ENCODE measurements at regions not wholly inside any gene's neighbourhood (a gene's known extent, or its start where the extent isn't known, plus 50 kb on each side); places are given as distances from the start of the nearest gene placed in this dataset.
"Not testable (repeated sequence)": the region's sequence is repeated elsewhere in the genome, so short reads cannot be mapped to it uniquely, and the experiment has no call there.

DNA sequence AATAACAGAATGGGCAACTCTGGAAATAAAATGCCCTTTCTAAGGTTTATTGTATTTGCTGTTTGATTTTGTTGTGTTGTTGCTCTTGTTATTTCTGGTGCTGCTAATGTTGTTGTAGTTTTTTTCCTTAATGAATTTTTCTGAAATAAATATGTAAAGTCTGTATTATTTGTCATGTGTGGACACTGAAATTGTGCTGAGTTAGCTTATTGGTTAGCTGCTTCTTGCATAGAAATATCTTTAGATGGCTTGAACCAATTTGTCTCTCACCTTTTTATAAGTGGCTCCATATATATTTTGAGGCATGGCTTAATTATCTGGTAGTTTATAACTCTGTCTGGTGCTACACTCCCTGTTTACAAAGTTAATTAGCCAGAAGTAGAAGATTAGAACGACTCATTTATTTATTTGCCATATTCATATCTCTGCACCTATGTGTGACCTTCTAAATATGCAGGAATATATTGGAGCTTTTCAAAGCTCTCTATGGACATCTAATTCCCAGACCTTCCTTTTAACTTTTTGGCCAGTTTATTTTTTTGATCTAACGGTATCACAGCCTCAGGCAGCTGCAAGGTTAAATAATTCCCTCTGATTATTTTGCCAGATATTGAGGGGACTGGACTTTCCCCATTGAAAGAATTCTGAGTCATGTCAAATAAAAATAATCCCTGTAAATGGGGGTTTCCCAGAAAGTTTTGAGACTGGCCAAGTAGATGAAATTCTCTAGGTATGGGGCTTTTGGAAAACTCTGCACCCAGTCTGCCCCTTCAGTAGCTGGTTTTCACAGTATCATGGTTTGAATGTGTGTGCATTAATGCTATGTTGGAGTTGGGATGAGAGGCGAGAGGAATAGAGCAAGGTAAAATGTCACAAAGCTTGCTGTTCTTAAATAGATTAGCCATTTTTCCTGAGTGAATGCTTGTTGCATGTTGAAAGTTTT lies 1331.7 kb upstream of the MIR17HG start:
- 56% methylated on average over 3 of the region's 3 CpGs for WGBS
- Histone ChIP-seq H3K4me1 (ENCODE audit: insufficient read depth) (no peaks in the 10 kb centered on the region), H3K36me3 (ENCODE audit: insufficient read depth) (no peaks in the 10 kb centered on the region), H3K4me3 (ENCODE audit: low read depth, low read length) (no peak overlapping the region), H3K27ac (ENCODE audit: low read depth) (no peak overlapping the region)
- no peak for DNase-seq (ENCODE audit: extremely low spot score)

DNA sequence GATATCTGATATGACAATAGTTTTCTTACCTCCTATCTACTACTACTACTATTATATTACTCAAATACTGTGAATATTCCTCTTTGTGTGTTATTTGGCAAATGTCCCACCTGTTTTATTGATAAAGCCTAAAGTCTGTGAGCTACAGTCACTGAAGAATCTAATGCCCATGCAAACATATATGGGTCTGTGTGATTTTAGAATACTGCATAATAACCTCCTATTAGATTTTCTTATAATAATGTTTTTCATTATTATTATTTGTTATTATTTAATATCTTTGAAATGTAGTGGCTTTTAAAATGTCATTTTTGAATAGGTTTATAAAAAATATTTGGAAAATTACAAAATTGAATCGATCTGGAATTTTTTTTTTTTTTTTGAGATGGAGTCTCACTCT lies 1330.8 kb upstream of the MIR17HG start:
- no peak for DNase-seq (ENCODE audit: extremely low spot score)
- Histone ChIP-seq H3K4me3 (ENCODE audit: low read depth, low read length) (no peak overlapping the region), H3K27ac (ENCODE audit: low read depth) (no peak overlapping the region), H3K36me3 (ENCODE audit: insufficient read depth) (no peaks in the 10 kb centered on the region), H3K4me1 (ENCODE audit: insufficient read depth) (no peaks in the 10 kb centered on the region)
- WGBS: 90% methylated on average over 1 of the region's 1 CpG

DNA sequence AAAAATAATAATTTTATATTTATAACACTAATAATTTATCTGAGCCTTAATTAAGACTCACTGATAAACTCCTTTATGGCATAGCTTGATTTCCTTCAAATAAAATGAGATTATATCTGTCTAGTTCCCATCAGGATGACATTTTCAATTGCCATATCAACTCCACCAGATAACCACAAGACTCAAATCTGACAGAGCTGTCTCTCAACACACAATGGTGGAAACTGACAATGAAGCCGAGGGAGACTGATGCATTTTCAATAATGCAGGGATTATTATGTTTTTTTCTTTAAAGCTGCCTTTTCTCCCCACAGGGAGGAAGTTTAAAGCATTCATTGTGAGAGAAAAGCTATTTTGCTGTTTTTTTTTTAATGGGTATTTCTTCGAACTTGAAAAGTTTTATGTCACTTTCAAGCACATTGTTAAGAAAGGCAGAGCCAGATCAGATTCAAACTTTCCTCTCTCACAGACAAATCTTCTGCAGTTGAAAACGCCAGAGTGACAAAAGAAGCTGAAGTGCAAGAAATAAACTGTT lies 1326.9 kb upstream of the MIR17HG start:
- no peak for DNase-seq (ENCODE audit: extremely low spot score)
- H3K36me3 ChIP-seq (ENCODE audit: insufficient read depth): no peaks in the 10 kb centered on the region
- no peak overlapping the region for H3K27ac ChIP-seq (ENCODE audit: low read depth)
- H3K4me3 ChIP-seq (ENCODE audit: low read depth, low read length): no peak overlapping the region
- H3K4me1 ChIP-seq (ENCODE audit: insufficient read depth): no peaks in the 10 kb centered on the region
- WGBS: 44% methylated on average over 3 of the region's 3 CpGs

DNA sequence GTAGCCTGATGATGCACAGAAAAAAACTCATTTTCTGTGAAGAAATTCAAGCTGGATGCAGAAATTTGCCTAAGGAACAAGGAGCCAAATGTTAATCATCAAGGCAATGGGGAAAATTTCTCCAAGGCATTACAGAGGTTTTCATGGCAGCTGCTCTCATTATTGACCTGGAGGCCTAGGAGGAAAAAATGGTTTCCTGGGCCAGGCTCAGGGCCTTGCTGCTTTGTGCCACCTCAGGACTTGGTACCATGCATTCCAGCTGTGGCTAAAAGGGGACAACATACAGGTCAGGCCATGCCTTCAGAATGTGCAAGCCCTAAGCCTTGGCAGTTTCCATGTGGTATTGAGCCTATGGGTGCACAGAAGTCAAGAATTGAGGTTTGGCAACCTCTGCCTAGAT lies 1320.1 kb upstream of the MIR17HG start:
- no peak overlapping the region for H3K27ac ChIP-seq (ENCODE audit: low read depth)
- no peaks in the 10 kb centered on the region for H3K36me3 ChIP-seq (ENCODE audit: insufficient read depth)
- no peak for DNase-seq (ENCODE audit: extremely low spot score)
- no peak overlapping the region for H3K4me3 ChIP-seq (ENCODE audit: low read depth, low read length)
- no peaks in the 10 kb centered on the region for H3K4me1 ChIP-seq (ENCODE audit: insufficient read depth)

DNA sequence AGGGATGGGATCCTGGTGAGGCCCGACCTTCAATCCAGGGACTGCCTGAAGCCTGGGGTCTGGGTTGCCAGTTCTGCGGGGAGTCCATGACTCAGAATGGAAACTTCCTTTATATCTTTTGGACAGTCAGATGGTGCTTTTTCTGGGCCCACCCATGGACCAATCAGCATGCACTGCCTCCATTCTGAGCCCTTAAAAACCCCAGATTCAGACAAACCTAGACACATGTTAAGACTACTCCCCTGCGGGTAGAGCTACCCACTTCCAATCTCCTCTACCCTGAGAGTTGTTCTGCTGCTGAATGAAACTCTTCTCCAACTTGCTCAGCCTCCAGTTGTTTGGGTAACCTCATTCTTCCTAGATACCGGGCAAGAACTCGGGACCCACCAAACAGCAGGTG lies 1315.2 kb upstream of the MIR17HG start:
- no peak overlapping the region for H3K4me3 ChIP-seq (ENCODE audit: low read depth, low read length)
- H3K4me1 ChIP-seq (ENCODE audit: insufficient read depth): no peaks in the 10 kb centered on the region
- 91% methylated on average over 5 of the region's 5 CpGs for WGBS
- no peak overlapping the region for H3K27ac ChIP-seq (ENCODE audit: low read depth)
- DNase-seq (ENCODE audit: extremely low spot score): no peak
- H3K36me3 ChIP-seq (ENCODE audit: insufficient read depth): no peaks in the 10 kb centered on the region

DNA sequence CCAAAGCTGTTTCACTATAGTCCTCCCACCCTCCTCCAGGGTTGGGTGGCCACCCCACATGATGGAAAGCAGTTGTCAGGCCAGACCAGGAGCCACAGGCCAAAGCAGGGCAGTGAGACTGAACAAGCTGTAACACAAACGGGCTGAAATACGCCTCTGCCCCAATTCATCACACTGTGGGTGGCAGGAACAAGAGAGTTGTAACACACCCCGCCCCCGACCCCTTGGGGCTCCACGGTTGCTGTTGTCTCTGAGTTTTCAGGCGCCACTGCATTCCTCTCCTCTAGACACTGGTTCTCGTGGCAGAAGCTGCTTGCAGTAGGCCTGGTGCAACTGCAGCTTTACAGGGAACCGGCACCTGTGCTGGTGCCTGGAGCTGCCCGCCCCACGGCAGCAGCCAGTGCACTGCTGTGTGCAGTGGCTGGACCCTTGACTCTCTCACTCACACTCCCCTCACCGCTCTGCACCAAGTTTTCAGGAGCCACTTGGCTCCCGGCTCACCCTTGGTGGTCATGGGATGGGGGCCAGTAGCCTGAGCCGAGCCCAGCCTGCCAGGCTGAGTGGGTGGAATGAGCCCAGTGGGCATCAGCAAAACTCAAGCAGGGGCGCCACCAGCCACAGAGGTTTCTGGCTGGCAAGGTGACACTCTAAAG lies 1314.5 kb upstream of the MIR17HG start:
- H3K36me3 ChIP-seq (ENCODE audit: insufficient read depth): no peaks in the 10 kb centered on the region

DNA sequence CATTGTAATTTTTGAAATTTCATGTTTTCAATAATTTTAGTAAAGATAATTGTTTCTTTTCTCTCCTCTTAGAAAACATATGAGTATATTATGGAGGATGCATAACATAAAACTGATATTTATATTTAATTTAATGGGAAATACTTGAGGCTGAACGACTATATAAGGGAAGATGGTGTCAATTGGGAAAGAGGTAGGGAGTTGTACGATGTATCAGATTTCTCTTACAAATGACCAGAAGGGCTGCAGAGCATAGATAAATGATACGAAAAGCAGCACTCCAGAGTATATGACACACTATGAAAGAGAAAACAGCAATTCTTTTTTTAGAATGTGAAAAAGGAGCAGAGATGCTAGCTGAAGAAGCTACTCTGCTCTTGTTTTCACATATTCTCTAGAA lies 1308.0 kb upstream of the MIR17HG start:
- no peaks in the 10 kb centered on the region for H3K4me1 ChIP-seq (ENCODE audit: insufficient read depth)

More for the DNA sequence above, 1314.5 kb upstream of the MIR17HG start:
- H3K27ac ChIP-seq (ENCODE audit: low read depth): no peak overlapping the region
- DNase-seq (ENCODE audit: extremely low spot score): no peak
- H3K4me3 ChIP-seq (ENCODE audit: low read depth, low read length): no peak overlapping the region
- whole genome bisulfite sequencing: 89% methylated on average over 14 of the region's 14 CpGs
- H3K4me1 ChIP-seq (ENCODE audit: insufficient read depth): no peaks in the 10 kb centered on the region

DNA sequence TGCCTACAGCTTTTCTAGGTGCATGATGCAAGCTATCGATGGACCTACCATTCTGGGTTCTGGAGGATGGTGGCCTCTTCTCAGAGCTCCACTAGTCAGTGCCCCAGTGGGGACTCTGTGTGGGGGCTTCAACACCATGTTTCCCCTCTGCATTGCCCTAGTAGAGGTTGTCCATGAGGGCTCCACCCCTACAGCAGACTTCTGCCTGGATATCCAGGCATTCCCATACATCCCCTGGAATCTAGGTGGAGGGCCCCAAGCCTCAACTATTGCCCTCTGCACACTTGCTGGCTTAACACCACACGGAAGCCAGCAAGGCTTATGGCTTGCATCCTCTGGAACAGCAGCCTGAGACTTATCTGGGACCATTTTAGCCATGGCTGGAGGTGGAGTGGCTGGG lies 1299.9 kb upstream of the MIR17HG start:
- no peaks in the 10 kb centered on the region for H3K4me1 ChIP-seq (ENCODE audit: insufficient read depth)
- H3K4me3 ChIP-seq (ENCODE audit: low read depth, low read length): no peak overlapping the region
- no peak overlapping the region for H3K27ac ChIP-seq (ENCODE audit: low read depth)
- 90% methylated on average over 2 of the region's 2 CpGs for WGBS
- no peak for DNase-seq (ENCODE audit: extremely low spot score)
- no peaks in the 10 kb centered on the region for H3K36me3 ChIP-seq (ENCODE audit: insufficient read depth)

More for the DNA sequence above, 1308.0 kb upstream of the MIR17HG start:
- no peak overlapping the region for H3K27ac ChIP-seq (ENCODE audit: low read depth)
- WGBS: 81% methylated on average over 3 of the region's 3 CpGs
- no peak overlapping the region for H3K4me3 ChIP-seq (ENCODE audit: low read depth, low read length)
- no peaks in the 10 kb centered on the region for H3K36me3 ChIP-seq (ENCODE audit: insufficient read depth)
- no peak for DNase-seq (ENCODE audit: extremely low spot score)

DNA sequence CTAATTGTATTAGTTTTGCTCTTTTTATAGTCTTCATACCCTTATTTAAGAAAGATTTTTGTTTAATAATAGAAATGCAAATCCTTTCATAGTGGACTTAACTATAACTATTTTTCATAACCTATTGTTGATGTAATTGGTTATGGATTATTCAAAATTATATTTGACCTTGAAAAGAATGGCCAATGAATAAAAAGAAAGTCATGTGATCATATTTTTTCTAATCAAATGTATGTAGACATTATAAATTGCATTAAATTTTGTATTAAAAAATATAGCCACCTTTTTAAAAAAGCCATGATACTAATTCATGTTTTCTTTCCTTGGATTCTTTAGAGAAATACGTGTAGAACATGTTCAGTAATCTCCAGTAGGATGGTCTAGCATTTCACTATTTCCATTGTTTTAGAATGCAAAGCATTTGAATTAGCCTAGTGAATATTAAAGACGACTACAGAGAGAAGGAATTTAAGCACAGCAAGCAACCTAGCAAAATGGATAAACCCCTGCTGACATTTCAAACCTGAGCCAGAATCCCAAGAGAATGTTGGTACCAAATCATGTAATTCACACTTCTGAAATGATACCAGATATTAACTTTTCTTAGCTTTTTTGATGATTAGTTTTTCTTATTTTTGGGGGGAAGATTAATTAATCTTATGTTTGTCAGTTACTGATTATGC lies 1297.4 kb upstream of the MIR17HG start:
- Histone ChIP-seq H3K4me1 (ENCODE audit: insufficient read depth) (no peaks in the 10 kb centered on the region), H3K36me3 (ENCODE audit: insufficient read depth) (no peaks in the 10 kb centered on the region), H3K27ac (ENCODE audit: low read depth) (no peak overlapping the region), H3K4me3 (ENCODE audit: low read depth, low read length) (no peak overlapping the region)
- WGBS: 46% methylated on average over 2 of the region's 2 CpGs
- no peak for DNase-seq (ENCODE audit: extremely low spot score)

DNA sequence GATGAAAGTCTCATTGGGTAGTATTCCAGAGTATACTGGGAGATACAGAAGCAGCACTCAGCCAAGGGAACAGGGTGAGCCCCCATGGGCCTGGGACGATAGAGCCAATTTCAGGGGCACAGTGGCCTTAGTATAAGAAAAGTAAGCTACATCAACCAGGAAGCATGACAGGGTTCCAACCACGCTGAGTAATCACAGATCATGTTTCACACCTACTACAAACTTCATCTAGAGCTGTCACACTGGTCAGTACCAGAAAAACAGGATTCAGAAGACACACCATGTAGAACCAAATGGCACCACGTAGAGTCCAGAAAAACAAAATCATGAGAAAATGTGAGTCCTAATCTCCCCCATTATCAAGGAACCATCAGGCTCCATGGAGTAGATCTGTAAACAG lies 1292.4 kb upstream of the MIR17HG start:
- 47% methylated on average over 3 of the region's 3 CpGs for WGBS
- Histone ChIP-seq H3K4me3 (ENCODE audit: low read depth, low read length) (no peak overlapping the region), H3K27ac (ENCODE audit: low read depth) (no peak overlapping the region), H3K4me1 (ENCODE audit: insufficient read depth) (no peaks in the 10 kb centered on the region), H3K36me3 (ENCODE audit: insufficient read depth) (no peaks in the 10 kb centered on the region)
- DNase-seq (ENCODE audit: extremely low spot score): no peak

DNA sequence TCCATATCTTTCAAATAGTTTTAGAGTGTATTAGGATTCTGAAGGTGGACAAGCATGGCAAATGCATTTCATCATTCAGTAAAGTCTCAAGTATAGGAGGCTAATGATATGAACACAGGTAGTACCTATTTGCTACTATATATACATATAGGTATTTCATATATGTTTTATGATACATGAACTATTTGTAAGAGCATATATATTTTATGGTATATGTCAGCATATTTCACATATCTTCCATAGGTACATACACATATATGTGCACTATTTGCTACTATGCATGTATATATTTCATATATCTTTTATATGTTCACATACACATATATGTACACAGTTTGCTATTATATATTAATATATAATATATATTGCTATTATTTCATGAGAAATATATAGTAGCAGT lies 1291.7 kb upstream of the MIR17HG start:
- no peak for DNase-seq (ENCODE audit: extremely low spot score)
- no peaks in the 10 kb centered on the region for H3K36me3 ChIP-seq (ENCODE audit: insufficient read depth)
- no peaks in the 10 kb centered on the region for H3K4me1 ChIP-seq (ENCODE audit: insufficient read depth)

DNA sequence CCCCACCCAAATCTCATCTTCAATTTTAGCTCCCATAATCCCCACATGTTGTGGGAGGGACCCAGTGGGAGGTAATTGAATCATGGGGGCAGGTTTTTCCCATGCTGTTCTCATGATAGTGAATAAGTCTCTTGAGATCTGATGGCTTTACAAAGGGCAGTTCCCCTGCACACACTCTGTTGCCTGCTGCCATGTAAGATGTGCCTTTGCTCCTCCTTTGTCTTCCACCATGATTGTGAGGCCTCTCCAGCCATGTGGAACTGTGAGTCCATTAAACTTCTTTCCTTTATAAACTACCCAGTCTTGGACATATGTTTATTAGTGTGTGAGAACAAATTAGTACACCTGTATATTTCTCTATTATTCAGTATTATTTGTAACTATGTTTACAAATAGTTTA lies 1283.3 kb upstream of the MIR17HG start:
- not testable (repeated sequence) for H3K36me3 ChIP-seq (ENCODE audit: insufficient read depth); H3K27ac ChIP-seq (ENCODE audit: low read depth); DNase-seq (ENCODE audit: extremely low spot score); H3K4me1 ChIP-seq (ENCODE audit: insufficient read depth); H3K4me3 ChIP-seq (ENCODE audit: low read depth, low read length)

More for the DNA sequence above, 1291.7 kb upstream of the MIR17HG start:
- Histone ChIP-seq H3K4me3 (ENCODE audit: low read depth, low read length) (no peak overlapping the region), H3K27ac (ENCODE audit: low read depth) (no peak overlapping the region)

DNA sequence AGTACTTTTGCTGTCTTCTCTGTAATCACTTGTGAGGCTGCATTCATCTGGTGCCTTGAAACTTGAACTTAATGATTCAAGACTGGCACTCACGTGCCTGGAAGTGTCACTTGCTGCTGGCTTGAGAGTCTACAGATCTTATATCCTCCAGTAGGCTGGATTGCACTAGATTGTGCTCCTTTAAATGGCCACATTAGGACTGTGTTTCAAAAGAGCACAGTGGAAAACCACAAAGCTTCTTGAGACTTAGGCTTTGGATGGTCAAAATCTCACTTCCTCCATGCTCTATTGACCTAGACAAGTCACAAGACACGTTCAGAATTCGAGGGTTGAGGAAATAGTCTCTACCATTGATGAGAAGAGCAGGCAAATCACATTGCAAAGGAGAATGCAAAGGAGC lies 1278.8 kb upstream of the MIR17HG start:
- H3K4me3 ChIP-seq (ENCODE audit: low read depth, low read length): no peak overlapping the region
- H3K36me3 ChIP-seq (ENCODE audit: insufficient read depth): no peaks in the 10 kb centered on the region
- H3K4me1 ChIP-seq (ENCODE audit: insufficient read depth): no peaks in the 10 kb centered on the region
- no peak for DNase-seq (ENCODE audit: extremely low spot score)
- 39% methylated on average over 3 of the region's 3 CpGs for WGBS
- H3K27ac ChIP-seq (ENCODE audit: low read depth): no peak overlapping the region

DNA sequence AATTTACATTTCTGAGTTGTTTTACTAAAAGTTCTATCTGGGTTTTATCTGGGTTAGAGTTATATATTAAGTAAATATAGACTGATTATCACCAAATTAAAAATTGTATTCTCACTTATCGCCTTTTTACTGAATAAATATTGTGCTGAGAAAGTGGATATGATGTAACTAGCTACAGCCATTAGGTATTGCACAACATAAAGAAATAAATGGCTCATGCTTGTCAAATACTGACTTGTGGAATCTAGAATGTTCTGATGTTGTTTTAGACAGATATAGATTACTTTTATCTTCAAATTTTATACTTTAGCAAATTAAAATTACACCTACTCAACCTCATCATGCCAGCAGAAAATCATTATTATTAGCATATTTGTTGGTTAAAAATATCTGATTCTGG lies 1277.1 kb upstream of the MIR17HG start:
- no peaks in the 10 kb centered on the region for H3K36me3 ChIP-seq (ENCODE audit: insufficient read depth)
- no peaks in the 10 kb centered on the region for H3K4me1 ChIP-seq (ENCODE audit: insufficient read depth)
- no peak overlapping the region for H3K4me3 ChIP-seq (ENCODE audit: low read depth, low read length)
- H3K27ac ChIP-seq (ENCODE audit: low read depth): no peak overlapping the region
- DNase-seq (ENCODE audit: extremely low spot score): no peak
- 85% methylated on average over 1 of the region's 1 CpG for WGBS

Data from urinary bladder (tissue), 3 donors.